GM23248 (cell line): ENCODE measurements at regions not wholly inside any gene's neighbourhood (a gene's known extent, or its start where the extent isn't known, plus 50 kb on each side); places are given as distances from the start of the nearest gene placed in this dataset.

Experiments used
- DNase-seq: peaks from one replicate; pipeline ENCODE4 v3.0.0-alpha.2; 2015
- H2AFZ ChIP-seq: fragments of 200-600 bp; sonication (generic); 2 replicates; pipeline ENCODE4 v1.6.1; 2016; ENCODE audit warnings: antibody characterized with exemption
- H3F3A ChIP-seq: fragments of 200-600 bp; sonication (generic); 2 replicates; pipeline ENCODE4 v1.6.1; 2016; ENCODE audit warnings: mild to moderate bottlenecking, antibody characterized with exemption, mixed run types; ENCODE audit not compliant: insufficient read depth
- H3K27ac ChIP-seq: fragments of 200-600 bp; sonication (generic); 2 replicates; pipeline ENCODE4 v1.5.1; 2016; ENCODE audit warnings: mild to moderate bottlenecking
- H3K27me3 ChIP-seq: fragments of 200-600 bp; sonication (generic); replicated peaks from 2 replicates; pipeline ENCODE4 v1.6.1; 2016; ENCODE audit warnings: mild to moderate bottlenecking; ENCODE audit not compliant: insufficient read depth
- H3K36me3 ChIP-seq: fragments of 200-600 bp; sonication (generic); 2 replicates; pipeline ENCODE4 v1.6.1; 2016; ENCODE audit warnings: low read depth, mild to moderate bottlenecking
- H3K4me1 ChIP-seq: fragments of 200-600 bp; sonication (generic); 2 replicates; pipeline ENCODE4 v1.6.1; 2016; ENCODE audit warnings: mild to moderate bottlenecking; ENCODE audit not compliant: insufficient read depth
- H3K4me2 ChIP-seq: fragments of 200-600 bp; sonication (generic); one replicate; pipeline ENCODE4 v1.6.1; 2016; ENCODE audit warnings: mild to moderate bottlenecking; ENCODE audit not compliant: unreplicated experiment
- H3K4me3 ChIP-seq: fragments of 200-600 bp; sonication (generic); 2 replicates; pipeline ENCODE4 v1.5.1; 2016; ENCODE audit warnings: mild to moderate bottlenecking
- H3K79me2 ChIP-seq: fragments of 200-600 bp; sonication (generic); 2 replicates; pipeline ENCODE4 v1.6.1; 2016; ENCODE audit warnings: mild to moderate bottlenecking; ENCODE audit not compliant: insufficient read depth
- H3K9ac ChIP-seq: fragments of 200-600 bp; sonication (generic); 2 replicates; pipeline ENCODE4 v1.6.1; 2016; ENCODE audit warnings: mild to moderate bottlenecking
- H3K9me2 ChIP-seq: fragments of 200-600 bp; sonication (generic); 2 replicates; pipeline ENCODE4 v1.6.1; 2016; ENCODE audit warnings: mixed run types, mild to moderate bottlenecking, moderate library complexity; ENCODE audit not compliant: insufficient read depth
- H3K9me3 ChIP-seq: fragments of 200-600 bp; sonication (generic); one replicate; pipeline ENCODE4 v1.6.1; 2017; ENCODE audit warnings: low read depth
- H4K20me1 ChIP-seq: fragments of 200-600 bp; sonication (generic); 2 replicates; pipeline ENCODE4 v1.6.0; 2016; ENCODE audit not compliant: insufficient read depth
- EZH2 ChIP-seq: fragments of 200-600 bp; sonication (generic); IDR thresholded peaks from 2 replicates; pipeline ENCODE4 v1.6.1; 2018; ENCODE audit warnings: antibody characterized with exemption, mild to moderate bottlenecking; ENCODE audit not compliant: insufficient read depth, poor library complexity, severe bottlenecking
- EZH2phosphoT487 ChIP-seq: fragments of 200-600 bp; sonication (generic); IDR thresholded peaks from 2 replicates; pipeline ENCODE4 v1.6.1; 2018; ENCODE audit warnings: antibody characterized with exemption, moderate library complexity, mild to moderate bottlenecking, low read depth; ENCODE audit not compliant: insufficient read depth
- WGBS, 2 experiments: methylation state at CpG; one replicate each; pipeline ENCODE4 v1.1.6; 2015 to 2017; ENCODE audit warnings: low lambda C conversion rate in 2 of 2, low coverage in 1 of 2; ENCODE audit errors: missing lambda C conversion rate in 2 of 2; 5-methylcytosine and 5-hydroxymethylcytosine counted together
- in situ Hi-C: fragments of 300-500 bp; cut with MboI; formaldehyde crosslinking; loops from 2 replicates; pipeline ENCODE4 v1.15.0; 2020

DNA sequence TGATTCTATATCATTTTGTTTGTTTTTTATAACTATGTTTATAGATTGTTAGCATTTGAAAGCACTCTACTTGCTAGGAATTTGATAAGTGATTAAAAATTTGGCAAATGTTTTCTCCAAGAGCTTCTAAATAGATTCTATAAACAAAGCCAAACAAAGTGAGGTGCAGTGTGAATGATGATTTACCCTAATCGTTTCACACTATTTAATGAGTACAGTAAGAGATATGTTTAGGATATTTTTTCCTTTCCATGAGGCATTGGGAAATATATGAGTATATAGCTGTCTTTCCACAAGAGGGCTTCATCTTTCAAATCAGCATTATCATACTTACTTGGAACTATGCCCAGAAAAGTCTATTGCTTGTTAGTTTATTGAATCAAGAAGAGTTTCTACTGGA lies 277.0 kb upstream of the BRINP3 start:
- Histone ChIP-seq H3K4me3 (no peak overlapping the region), H3K4me2 (no peak overlapping the region), H3K79me2 (no peaks in the 10 kb centered on the region), H3K27me3 (no peaks in the 10 kb centered on the region), H3F3A (no peaks in the 10 kb centered on the region), H3K36me3 (no peaks in the 10 kb centered on the region), H3K9me3 (no peaks in the 10 kb centered on the region), H3K9ac (no peak overlapping the region), H3K9me2 (no peaks in the 10 kb centered on the region), H2AFZ (no peak overlapping the region), H3K4me1 (no peaks in the 10 kb centered on the region), H4K20me1 (no peaks in the 10 kb centered on the region), H3K27ac (no peak overlapping the region)
- WGBS, 2 experiments = 2 to 4% methylated on average over 1 of the region's 1 CpG
- no peak for TF ChIP-seq EZH2
- no peak for TF ChIP-seq EZH2phosphoT487
- DNase-seq = peak; percentile 0
- in situ Hi-C loops = no loop called here

GRCh38 chr1:190759807-190760206 lies 282.1 kb upstream of the BRINP3 start:
- Histone ChIP-seq H3K4me1 (no peaks in the 10 kb centered on the region), H3K9ac (no peak overlapping the region), H3K27ac (no peak overlapping the region), H3F3A (no peaks in the 10 kb centered on the region), H3K9me3 (peaks cover 3% of the 10 kb centered on the region), H2AFZ (no peak overlapping the region), H3K9me2 (no peaks in the 10 kb centered on the region), H3K27me3 (no peaks in the 10 kb centered on the region), H3K4me2 (no peak overlapping the region), H4K20me1 (no peaks in the 10 kb centered on the region), H3K79me2 (no peaks in the 10 kb centered on the region), H3K4me3 (no peak overlapping the region), H3K36me3 (no peaks in the 10 kb centered on the region)
- DNase-seq = no peak
- in situ Hi-C loops = no loop called here
- no peak for TF ChIP-seq EZH2
- no peak for TF ChIP-seq EZH2phosphoT487

GRCh38 chr1:190762325-190762724 lies 284.7 kb upstream of the BRINP3 start:
- H3K9me3 ChIP-seq = peaks cover 3% of the 10 kb centered on the region
- H3K79me2 ChIP-seq = no peaks in the 10 kb centered on the region
- H3K9me2 ChIP-seq = no peaks in the 10 kb centered on the region
- in situ Hi-C loops = no loop called here
- 9% methylated on average over 3 of the region's 3 CpGs for WGBS, 2 experiments
- no peaks in the 10 kb centered on the region for H3K4me1 ChIP-seq
- no peaks in the 10 kb centered on the region for H3K36me3 ChIP-seq
- H3K4me3 ChIP-seq = no peak overlapping the region
- H3F3A ChIP-seq = no peaks in the 10 kb centered on the region
- TF ChIP-seq EZH2 (no peak), EZH2phosphoT487 (no peak)
- no peaks in the 10 kb centered on the region for H3K27me3 ChIP-seq
- no peak for DNase-seq
- H2AFZ ChIP-seq = no peak overlapping the region
- no peak overlapping the region for H3K27ac ChIP-seq
- H3K9ac ChIP-seq = no peak overlapping the region
- H4K20me1 ChIP-seq = no peaks in the 10 kb centered on the region
- H3K4me2 ChIP-seq = no peak overlapping the region

DNA sequence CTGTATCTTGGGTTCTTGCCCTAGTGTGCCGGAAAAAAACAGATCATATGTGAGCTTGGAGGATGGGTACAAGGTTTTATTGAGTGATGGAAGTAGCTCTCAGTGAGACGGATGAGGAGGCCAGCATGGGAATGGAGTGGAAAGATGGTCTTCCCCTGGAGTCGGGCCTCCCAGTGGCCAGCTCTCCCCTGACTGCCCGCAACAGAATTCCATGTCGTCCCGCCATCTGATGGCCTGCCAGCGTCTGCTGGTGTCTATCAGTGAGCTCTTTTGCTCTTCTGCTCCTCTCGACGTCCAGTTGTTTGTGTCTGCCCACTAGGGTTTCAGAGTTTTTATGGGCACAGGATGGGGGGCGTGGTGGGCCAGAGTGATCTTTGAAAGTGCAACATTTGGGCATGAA lies 315.2 kb upstream of the BRINP3 start:
- TF ChIP-seq EZH2phosphoT487 = no peak
- TF ChIP-seq EZH2 = no peak
- H3K4me1 ChIP-seq = no peaks in the 10 kb centered on the region

DNA sequence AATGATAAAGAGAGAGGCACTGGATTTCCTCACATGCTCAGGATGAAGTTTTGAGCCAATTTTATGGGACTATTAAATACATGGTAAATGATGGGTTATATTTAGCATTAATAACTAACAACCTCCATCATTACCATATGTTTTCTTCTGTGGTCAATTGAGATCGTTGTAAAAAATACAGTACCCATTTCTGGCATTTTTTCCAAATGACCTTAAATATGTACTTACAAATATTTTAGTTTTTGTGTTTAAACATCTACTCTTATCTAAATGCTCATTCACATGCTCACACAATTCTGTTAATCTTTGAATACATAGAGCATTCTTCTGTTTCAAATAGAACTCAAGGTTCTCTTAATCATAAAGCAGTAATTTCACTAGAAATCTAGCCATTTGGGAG lies 330.0 kb upstream of the BRINP3 start:
- H3F3A ChIP-seq = no peaks in the 10 kb centered on the region

More for the DNA sequence above, 315.2 kb upstream of the BRINP3 start:
- no peak overlapping the region for H3K4me2 ChIP-seq
- H3K4me3 ChIP-seq = no peak overlapping the region
- H3K9ac ChIP-seq = no peak overlapping the region
- no peak for DNase-seq
- H3K27ac ChIP-seq = no peak overlapping the region
- H4K20me1 ChIP-seq = no peaks in the 10 kb centered on the region
- no peak overlapping the region for H2AFZ ChIP-seq
- no peaks in the 10 kb centered on the region for H3K27me3 ChIP-seq
- in situ Hi-C loops = no loop called here
- H3F3A ChIP-seq = no peaks in the 10 kb centered on the region
- no peaks in the 10 kb centered on the region for H3K9me2 ChIP-seq
- H3K79me2 ChIP-seq = no peaks in the 10 kb centered on the region
- WGBS, 2 experiments = 32 to 33% methylated on average over 10 of the region's 10 CpGs
- no peaks in the 10 kb centered on the region for H3K36me3 ChIP-seq
- no peaks in the 10 kb centered on the region for H3K9me3 ChIP-seq

More for the DNA sequence above, 330.0 kb upstream of the BRINP3 start:
- no peaks in the 10 kb centered on the region for H4K20me1 ChIP-seq
- H3K4me1 ChIP-seq = no peaks in the 10 kb centered on the region
- H2AFZ ChIP-seq = no peak overlapping the region
- no peaks in the 10 kb centered on the region for H3K36me3 ChIP-seq
- TF ChIP-seq EZH2phosphoT487 (no peak), EZH2 (no peak)
- H3K9me3 ChIP-seq = no peaks in the 10 kb centered on the region
- WGBS, 2 experiments = 6 to 7% methylated on average over 1 of the region's 1 CpG
- H3K9ac ChIP-seq = no peak overlapping the region
- in situ Hi-C loops = no loop called here
- no peak overlapping the region for H3K27ac ChIP-seq
- H3K4me2 ChIP-seq = no peak overlapping the region
- DNase-seq = no peak
- no peaks in the 10 kb centered on the region for H3K9me2 ChIP-seq
- H3K4me3 ChIP-seq = no peak overlapping the region
- no peaks in the 10 kb centered on the region for H3K27me3 ChIP-seq
- H3K79me2 ChIP-seq = no peaks in the 10 kb centered on the region
